SK-N-SH (cell line): ENCODE measurements at regions not wholly inside any gene's neighbourhood (a gene's known extent, or its start where the extent isn't known, plus 50 kb on each side); places are given as distances from the start of the nearest gene placed in this dataset.

Experiments used
- CTCF ChIA-PET: fragments of 300-600, 350-600 bp; formaldehyde crosslinking; extraction: SDS; loops from one replicate; lab custom pipeline; 2021; lab: Yijun Ruan, JAX
- POLR2A ChIA-PET: fragments of 350-600 bp; sonication (Branson Sonifier 250); formaldehyde crosslinking; extraction: SDS; loops from one replicate; lab custom pipeline; 2020; ENCODE audit warnings: antibody characterized with exemption, inconsistent platforms; lab: Yijun Ruan, JAX
- DNase-seq: peaks from one replicate; pipeline ENCODE4 v3.0.0; 2012
- H2AFZ ChIP-seq: fragments of 200-600 bp; sonication (generic); 2 replicates; pipeline ENCODE4 v1.8.1; 2016; ENCODE audit warnings: antibody characterized with exemption, mild to moderate bottlenecking, low read depth
- H3F3A ChIP-seq: fragments of 200-600 bp; sonication (generic); replicated peaks from 2 replicates; pipeline ENCODE3; 2016; ENCODE audit warnings: antibody characterized with exemption, mild to moderate bottlenecking; ENCODE audit not compliant: insufficient read depth
- H3K27ac ChIP-seq, 2 experiments: fragments of 200-500 bp in 1 of 2; fragments of 200-600 bp in 1 of 2; sonication (Bioruptor generic) in 1 of 2; sonication (generic), shearing (Covaris generic) in 1 of 2; 2 replicates each; pipeline versions ENCODE4 v1.5.1 to v1.6.1; 2014 to 2016; ENCODE audit warnings: low read depth in 2 of 2, inconsistent platforms in 1 of 2, low read length in 1 of 2, mild to moderate bottlenecking in 1 of 2, mixed read lengths in 1 of 2
- H3K27me3 ChIP-seq: fragments of 200-600 bp; sonication (generic), shearing (Covaris generic); 2 replicates; pipeline ENCODE4 v1.6.1; 2016; ENCODE audit warnings: mixed run types; ENCODE audit not compliant: insufficient read depth
- H3K36me3 ChIP-seq, 2 experiments: fragments of 200-500 bp in 1 of 2; fragments of 200-600 bp in 1 of 2; sonication (Bioruptor generic) in 1 of 2; sonication (generic) in 1 of 2; replicated peaks in 1 of 2; 2 replicates each; pipeline versions ENCODE3 to v1.5.1; 2014 to 2016; ENCODE audit warnings: low read length in 1 of 2, mild to moderate bottlenecking in 1 of 2; ENCODE audit not compliant: insufficient read depth in 2 of 2, control insufficient read depth in 1 of 2
- H3K4me1 ChIP-seq, 2 experiments: fragments of 200-500 bp in 1 of 2; fragments of 200-600 bp in 1 of 2; sonication (Bioruptor generic) in 1 of 2; sonication (generic), shearing (Covaris generic) in 1 of 2; 2 replicates each; pipeline versions ENCODE4 v1.5.1 to v1.6.1; 2014 to 2016; ENCODE audit warnings: low read depth in 1 of 2, low read length in 1 of 2, mixed run types in 1 of 2; ENCODE audit not compliant: insufficient read depth in 2 of 2, control insufficient read depth in 1 of 2
- H3K4me2 ChIP-seq: fragments of 200-600 bp; sonication (generic), shearing (Covaris generic); 2 replicates; pipeline ENCODE4 v1.6.1; 2017; ENCODE audit warnings: mixed run types
- H3K4me3 ChIP-seq, 2 experiments: fragments of 200-500 bp in 1 of 2; fragments of 200-600 bp in 1 of 2; sonication (Bioruptor generic) in 1 of 2; sonication (generic), shearing (Covaris generic) in 1 of 2; 2 replicates each; pipeline versions ENCODE4 v1.5.1 to v1.8.1; 2014 to 2016; ENCODE audit warnings: low read depth in 2 of 2, inconsistent platforms in 1 of 2, low read length in 1 of 2, mild to moderate bottlenecking in 1 of 2, mixed read lengths in 1 of 2, moderate library complexity in 1 of 2
- H3K79me2 ChIP-seq: fragments of 200-600 bp; sonication (generic); 2 replicates; pipeline ENCODE4 v1.8.1; 2017; ENCODE audit warnings: mild to moderate bottlenecking; ENCODE audit not compliant: insufficient read depth
- H3K9ac ChIP-seq: fragments of 200-600 bp; sonication (generic); 2 replicates; pipeline ENCODE4 v1.6.1; 2017; ENCODE audit warnings: mixed run types
- H3K9me2 ChIP-seq: fragments of 200-600 bp; sonication (generic); 2 replicates; pipeline ENCODE4 v1.6.1; 2017; ENCODE audit warnings: mixed run types
- H3K9me3 ChIP-seq: fragments of 200-600 bp; sonication (generic); 2 replicates; pipeline ENCODE4 v1.6.1; 2017; ENCODE audit warnings: mixed run types, mild to moderate bottlenecking, moderate library complexity
- H4K20me1 ChIP-seq: fragments of 200-600 bp; sonication (generic); 2 replicates; pipeline ENCODE4 v1.6.1; 2017; ENCODE audit warnings: mild to moderate bottlenecking, mixed run types; ENCODE audit not compliant: insufficient read depth
- CTCF ChIP-seq: fragments of 200-600 bp; sonication (generic); IDR thresholded peaks from 2 replicates; pipeline ENCODE4 v1.6.1; 2017; ENCODE audit warnings: antibody characterized with exemption, mild to moderate bottlenecking, moderate library complexity
- EP300 ChIP-seq, 2 experiments: IDR thresholded peaks; 2 replicates each; pipeline versions ENCODE4 v1.4.0 to v1.6.1; 2012; ENCODE audit warnings: borderline replicate concordance in 1 of 2, low read depth in 1 of 2, low read length in 1 of 2
- GABPA ChIP-seq: IDR thresholded peaks from 2 replicates; pipeline ENCODE4 v1.4.0; 2012; ENCODE audit warnings: low read depth, mild to moderate bottlenecking
- IRF3 ChIP-seq: fragments of 150-350 bp; IDR thresholded peaks from 2 replicates; pipeline ENCODE4 v1.6.1; 2016; ENCODE audit warnings: mild to moderate bottlenecking, low read depth, low read length
- JUND ChIP-seq: IDR thresholded peaks from 2 replicates; pipeline ENCODE4 v1.4.0; 2012
- RAD21 ChIP-seq: IDR thresholded peaks from 2 replicates; pipeline ENCODE4 v1.6.1; 2012; ENCODE audit warnings: mild to moderate bottlenecking, low read length
- RFX5 ChIP-seq: IDR thresholded peaks from 2 replicates; pipeline ENCODE4 v1.6.1; 2012; ENCODE audit warnings: mild to moderate bottlenecking, improper control_type of control experiment, low read length
- TCF12 ChIP-seq: IDR thresholded peaks from 2 replicates; pipeline ENCODE4 v1.4.0; 2012
- USF1 ChIP-seq: IDR thresholded peaks from 2 replicates; pipeline ENCODE4 v1.4.0; 2012; ENCODE audit warnings: low read depth, borderline replicate concordance
- WGBS: methylation state at CpG from one replicate; pipeline ENCODE4 v1.1.6; 2017; ENCODE audit warnings: low lambda C conversion rate; 5-methylcytosine and 5-hydroxymethylcytosine counted together
- TF ChIP-seq, protein P1 (sequence below): IDR thresholded peaks from 2 replicates; pipeline ENCODE4; 2012
- TF ChIP-seq, protein P2 (sequence below): IDR thresholded peaks from 2 replicates; pipeline ENCODE4 v1.6.1; 2012; ENCODE audit warnings: mild to moderate bottlenecking, low read depth, low read length, moderate library complexity

DNA sequence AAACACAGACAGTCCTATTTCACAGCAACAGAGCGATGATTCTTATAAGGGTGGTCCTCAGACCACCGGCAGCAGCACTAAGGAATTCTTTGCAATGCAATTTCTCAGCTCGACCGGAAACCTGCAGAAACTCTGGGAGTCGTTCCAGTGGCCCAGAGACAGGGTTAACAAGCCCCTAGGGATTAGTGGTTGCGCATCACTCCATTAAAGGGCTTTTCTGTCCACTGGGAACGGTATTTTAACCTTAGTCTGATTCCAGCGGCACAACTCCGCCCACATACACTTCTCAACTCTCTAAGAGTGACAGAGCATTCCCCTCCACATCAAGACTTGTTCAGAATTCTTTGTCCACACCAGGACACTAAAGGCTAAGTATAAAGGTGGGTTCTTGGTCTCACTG is 341.5 kb downstream of the TFAP2A start:
- H3K27me3 ChIP-seq, result no peaks in the 10 kb centered on the region
- no peak for DNase-seq
- ChIA-PET POLR2A (no interaction called here), CTCF (interaction anchor here (1.1 kb wide), 1 partner anchor 43 kb away, joined by 3 read pairs; no protein-coding TSS in a partner anchor)
- H3K4me3 ChIP-seq, result no peak overlapping the region
- WGBS, result 16% methylated on average over 6 of the region's 9 CpGs
- H3K4me1 ChIP-seq, result no peaks in the 10 kb centered on the region
- H4K20me1 ChIP-seq, result no peaks in the 10 kb centered on the region
- no peak overlapping the region for H2AFZ ChIP-seq
- no peaks in the 10 kb centered on the region for H3K36me3 ChIP-seq
- H3K9ac ChIP-seq, result no peak overlapping the region
- H3K4me2 ChIP-seq, result no peak overlapping the region
- no peaks in the 10 kb centered on the region for H3K9me2 ChIP-seq
- no peaks in the 10 kb centered on the region for H3K79me2 ChIP-seq
- H3K9me3 ChIP-seq, result no peaks in the 10 kb centered on the region
- H3F3A ChIP-seq, result no peaks in the 10 kb centered on the region
- no peak overlapping the region for H3K27ac ChIP-seq
- TF ChIP-seq GABPA, result no peak
- no peak for TF ChIP-seq USF1
- TF ChIP-seq RFX5, result no peak
- TF ChIP-seq, protein P1, sequence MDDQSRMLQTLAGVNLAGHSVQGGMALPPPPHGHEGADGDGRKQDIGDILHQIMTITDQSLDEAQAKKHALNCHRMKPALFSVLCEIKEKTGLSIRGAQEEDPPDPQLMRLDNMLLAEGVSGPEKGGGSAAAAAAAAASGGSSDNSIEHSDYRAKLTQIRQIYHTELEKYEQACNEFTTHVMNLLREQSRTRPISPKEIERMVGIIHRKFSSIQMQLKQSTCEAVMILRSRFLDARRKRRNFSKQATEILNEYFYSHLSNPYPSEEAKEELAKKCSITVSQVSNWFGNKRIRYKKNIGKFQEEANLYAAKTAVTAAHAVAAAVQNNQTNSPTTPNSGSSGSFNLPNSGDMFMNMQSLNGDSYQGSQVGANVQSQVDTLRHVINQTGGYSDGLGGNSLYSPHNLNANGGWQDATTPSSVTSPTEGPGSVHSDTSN, result no peak
- no peak for TF ChIP-seq JUND
- TF ChIP-seq IRF3, result no peak
- TF ChIP-seq CTCF, result no peak
- TF ChIP-seq RAD21, result no peak

GRCh38 chr6:10071631-10072220 is 343.1 kb downstream of the TFAP2A start:
- CTCF ChIA-PET, result no interaction called here
- Histone ChIP-seq H3K9me2 (no peaks in the 10 kb centered on the region), H3F3A (no peaks in the 10 kb centered on the region), H3K36me3 (no peaks in the 10 kb centered on the region), H3K4me1 (no peaks in the 10 kb centered on the region), H3K9me3 (no peaks in the 10 kb centered on the region), H3K9ac (no peak overlapping the region), H3K27ac (no peak overlapping the region), H3K79me2 (no peaks in the 10 kb centered on the region), H3K27me3 (no peaks in the 10 kb centered on the region), H4K20me1 (no peaks in the 10 kb centered on the region), H3K4me3 (no peak overlapping the region), H3K4me2 (no peak overlapping the region), H2AFZ (no peak overlapping the region)
- WGBS, result 10% methylated on average over 5 of the region's 5 CpGs
- TF ChIP-seq USF1, result no peak
- TF ChIP-seq, protein P2, sequence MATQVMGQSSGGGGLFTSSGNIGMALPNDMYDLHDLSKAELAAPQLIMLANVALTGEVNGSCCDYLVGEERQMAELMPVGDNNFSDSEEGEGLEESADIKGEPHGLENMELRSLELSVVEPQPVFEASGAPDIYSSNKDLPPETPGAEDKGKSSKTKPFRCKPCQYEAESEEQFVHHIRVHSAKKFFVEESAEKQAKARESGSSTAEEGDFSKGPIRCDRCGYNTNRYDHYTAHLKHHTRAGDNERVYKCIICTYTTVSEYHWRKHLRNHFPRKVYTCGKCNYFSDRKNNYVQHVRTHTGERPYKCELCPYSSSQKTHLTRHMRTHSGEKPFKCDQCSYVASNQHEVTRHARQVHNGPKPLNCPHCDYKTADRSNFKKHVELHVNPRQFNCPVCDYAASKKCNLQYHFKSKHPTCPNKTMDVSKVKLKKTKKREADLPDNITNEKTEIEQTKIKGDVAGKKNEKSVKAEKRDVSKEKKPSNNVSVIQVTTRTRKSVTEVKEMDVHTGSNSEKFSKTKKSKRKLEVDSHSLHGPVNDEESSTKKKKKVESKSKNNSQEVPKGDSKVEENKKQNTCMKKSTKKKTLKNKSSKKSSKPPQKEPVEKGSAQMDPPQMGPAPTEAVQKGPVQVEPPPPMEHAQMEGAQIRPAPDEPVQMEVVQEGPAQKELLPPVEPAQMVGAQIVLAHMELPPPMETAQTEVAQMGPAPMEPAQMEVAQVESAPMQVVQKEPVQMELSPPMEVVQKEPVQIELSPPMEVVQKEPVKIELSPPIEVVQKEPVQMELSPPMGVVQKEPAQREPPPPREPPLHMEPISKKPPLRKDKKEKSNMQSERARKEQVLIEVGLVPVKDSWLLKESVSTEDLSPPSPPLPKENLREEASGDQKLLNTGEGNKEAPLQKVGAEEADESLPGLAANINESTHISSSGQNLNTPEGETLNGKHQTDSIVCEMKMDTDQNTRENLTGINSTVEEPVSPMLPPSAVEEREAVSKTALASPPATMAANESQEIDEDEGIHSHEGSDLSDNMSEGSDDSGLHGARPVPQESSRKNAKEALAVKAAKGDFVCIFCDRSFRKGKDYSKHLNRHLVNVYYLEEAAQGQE, result no peak
- no peak for TF ChIP-seq EP300 (IDR thresholded peaks at IDR 0.05; ENCODE audit: borderline replicate concordance in 1 of 2, low read depth in 1 of 2, low read length in 1 of 2)
- TF ChIP-seq TCF12, result no peak
- TF ChIP-seq CTCF, result no peak
- POLR2A ChIA-PET, result no interaction called here
- DNase-seq, result no peak
